PFSK-1 (cell line): ENCODE measurements at regions not wholly inside any gene's neighbourhood (a gene's known extent, or its start where the extent isn't known, plus 50 kb on each side); places are given as distances from the start of the nearest gene placed in this dataset.

Experiments
- FOXP2 ChIP-seq: optimal IDR thresholded peaks from 2 replicates; pipeline ENCODE3; 2011; ENCODE audit warnings: borderline replicate concordance, control low read depth, inconsistent platforms; ENCODE audit not compliant: insufficient read depth; ENCODE audit errors: extremely low read length, extremely low read depth
- POLR2AphosphoS5 ChIP-seq: IDR thresholded peaks from 2 replicates; pipeline ENCODE4 v1.6.1; 2012; ENCODE audit warnings: low read depth, mild to moderate bottlenecking, control low read depth, low read length, moderate library complexity
- REST ChIP-seq, 2 experiments: IDR thresholded peaks; 2 replicates each; pipeline versions ENCODE4 v1.6.1 to v1.8.0; 2011 to 2012; ENCODE audit warnings: low read depth in 2 of 2, low read length in 2 of 2, control low read depth in 1 of 2, inconsistent platforms in 1 of 2, mild to moderate bottlenecking in 1 of 2, moderate library complexity in 1 of 2; ENCODE audit not compliant: insufficient read depth in 1 of 2
- SIN3A ChIP-seq: IDR thresholded peaks from 2 replicates; pipeline ENCODE4 v1.6.1; 2012; ENCODE audit warnings: mild to moderate bottlenecking, low read length, moderate library complexity, borderline replicate concordance; ENCODE audit not compliant: insufficient read depth
- TAF1 ChIP-seq: IDR thresholded peaks from 2 replicates; pipeline ENCODE4 v1.6.1; 2012; ENCODE audit warnings: low read length, control low read depth, borderline replicate concordance; ENCODE audit not compliant: insufficient read depth

DNA sequence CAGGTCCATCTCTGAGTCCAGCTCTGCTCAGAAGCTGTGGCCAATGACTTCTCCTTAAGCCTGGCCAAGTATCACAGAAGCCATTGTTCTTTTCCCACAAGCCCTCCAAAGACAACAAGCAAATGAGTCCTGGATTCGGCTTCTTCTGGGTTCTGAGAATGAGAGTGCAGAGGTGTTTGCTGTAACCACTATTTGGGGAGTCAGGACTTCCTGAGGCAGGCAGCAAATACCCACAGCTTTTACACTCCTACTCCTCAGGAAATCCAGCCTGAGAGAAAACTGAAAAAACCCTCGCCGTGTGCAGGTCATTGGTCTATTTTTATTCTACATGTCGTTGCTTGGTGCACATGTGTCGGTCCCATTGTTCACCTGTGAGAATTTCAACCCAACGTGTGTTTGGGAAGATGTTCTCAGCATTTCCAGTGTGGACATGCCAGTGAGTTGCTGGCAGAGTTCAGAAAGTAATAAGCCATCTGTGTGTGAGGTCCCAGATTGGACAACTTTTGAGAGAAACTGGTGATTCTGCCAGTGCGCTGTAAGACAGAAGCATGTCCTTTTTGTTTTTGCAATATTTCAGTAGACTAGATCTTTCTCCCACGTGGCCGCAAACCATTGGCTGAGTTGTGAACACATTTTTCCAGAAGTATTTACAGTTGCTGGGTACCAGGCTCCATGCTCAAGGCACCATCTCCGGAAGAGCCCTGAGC is 121.6 kb upstream of the LYZL2 start:
- TF ChIP-seq REST (IDR thresholded peaks at IDR 0.05; ENCODE audit: insufficient read depth in 1 of 2, low read depth in 2 of 2, low read length in 2 of 2), result no peak
- TF ChIP-seq TAF1, result no peak
- TF ChIP-seq SIN3A, result no peak
- TF ChIP-seq POLR2AphosphoS5, result no peak
- TF ChIP-seq FOXP2, result no peak

DNA sequence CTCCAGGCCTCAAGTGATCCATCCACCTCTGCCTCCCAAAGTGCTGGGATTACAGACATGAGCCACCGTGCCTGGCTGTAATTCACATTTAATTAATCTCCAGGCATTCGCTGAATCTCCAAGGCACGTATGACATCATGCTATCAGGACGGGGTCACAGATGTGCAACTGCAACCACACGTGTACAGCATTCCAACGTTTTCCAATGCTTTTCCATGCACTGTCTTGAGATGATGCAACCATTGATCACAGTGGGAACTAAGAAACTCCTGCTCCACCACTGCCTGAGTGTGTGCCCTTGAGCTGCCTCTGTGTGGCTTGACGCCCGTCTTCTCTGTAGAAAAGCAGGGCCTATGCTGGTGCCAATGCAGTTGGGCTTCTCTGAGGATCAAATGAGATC is 119.8 kb upstream of the LYZL2 start:
- TF ChIP-seq SIN3A (no peak), REST (IDR thresholded peaks at IDR 0.05; ENCODE audit: insufficient read depth in 1 of 2, low read depth in 2 of 2, low read length in 2 of 2) (no peak), TAF1 (no peak), POLR2AphosphoS5 (no peak), FOXP2 (no peak)

DNA sequence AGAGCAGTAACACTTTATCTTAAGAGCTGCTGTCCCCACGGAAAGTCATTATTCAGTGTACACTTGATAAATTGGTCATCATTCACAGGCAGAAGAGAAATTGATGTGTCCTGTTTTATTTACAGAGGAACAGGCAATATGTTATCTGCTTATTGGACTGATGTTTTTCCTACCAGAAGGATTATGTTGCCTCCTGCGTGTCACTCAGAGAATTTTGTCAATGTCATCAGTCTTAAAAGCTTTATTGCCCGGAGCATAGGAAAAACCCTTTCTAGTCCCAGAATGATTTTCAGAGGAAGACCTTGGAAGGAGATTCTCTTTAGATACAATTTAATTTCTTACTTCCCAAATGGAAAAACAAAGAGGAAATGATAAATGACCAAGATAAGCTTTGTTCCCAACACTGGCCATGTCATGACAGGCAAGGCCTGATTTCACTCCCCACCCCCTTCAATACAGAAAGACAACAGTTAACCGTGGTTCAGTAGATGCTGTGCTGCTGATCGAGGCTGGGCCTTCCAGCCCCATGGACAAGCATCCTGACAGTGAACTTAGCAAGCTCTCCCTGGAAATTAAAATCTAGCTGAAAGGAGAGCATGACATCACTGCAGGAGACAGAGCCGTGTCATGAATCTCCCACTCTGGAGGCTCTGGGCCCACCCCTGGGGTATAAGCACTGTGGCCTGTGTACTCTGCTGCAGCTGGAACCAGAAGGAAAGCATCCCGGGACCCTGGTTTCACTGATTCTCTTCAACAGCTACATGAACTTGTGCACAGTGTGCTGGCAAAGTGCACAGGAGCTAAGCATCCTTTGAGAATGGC is 118.8 kb upstream of the LYZL2 start:
- TF ChIP-seq REST (IDR thresholded peaks at IDR 0.05; ENCODE audit: insufficient read depth in 1 of 2, low read depth in 2 of 2, low read length in 2 of 2) (no peak), FOXP2 (no peak), POLR2AphosphoS5 (no peak)

- TF ChIP-seq TAF1 (no peak), POLR2AphosphoS5 (no peak), REST (IDR thresholded peaks at IDR 0.05; ENCODE audit: insufficient read depth in 1 of 2, low read depth in 2 of 2, low read length in 2 of 2) (no peak)
These were observed 118.1 kb upstream of the LYZL2 start for GRCh38 chr10:30747633-30748032.

- no peak for TF ChIP-seq FOXP2
- no peak for TF ChIP-seq POLR2AphosphoS5
- no peak for TF ChIP-seq SIN3A
- no peak for TF ChIP-seq REST (IDR thresholded peaks at IDR 0.05; ENCODE audit: insufficient read depth in 1 of 2, low read depth in 2 of 2, low read length in 2 of 2)
- TF ChIP-seq TAF1, result no peak
These were observed 116.4 kb upstream of the LYZL2 start for GRCh38 chr10:30745953-30746352.
